ENCODE measurements at regions not wholly inside any gene's neighbourhood (a gene's known extent, or its start where the extent isn't known, plus 50 kb on each side); places are given as distances from the start of the nearest gene placed in this dataset.

- H3K27ac Mint-ChIP-seq: peak overlapping the region in 1 of 3 experiments; percentile 36
- no peaks in the 10 kb centered on the region for H3K9me3 Mint-ChIP-seq
- peak overlapping the region in 2 of 3 experiments; percentile 5 to 63 for H3K4me3 Mint-ChIP-seq
- peaks cover 10% of the 10 kb centered on the region for H3K4me1 Mint-ChIP-seq
- peak; percentile 61 to 74 (median 70) for TF ChIP-seq CTCF (IDR thresholded peaks at IDR 0.05; ENCODE audit: unreplicated experiment in 3 of 3)
- no peaks in the 10 kb centered on the region for H3K36me3 Mint-ChIP-seq (ENCODE audit: low read depth)
- H3K27me3 Mint-ChIP-seq (ENCODE audit: low read depth): no peaks in the 10 kb centered on the region
These were observed 100.8 kb downstream of the PPM1A start for GRCh38 chr14:60349663-60350365.

- H3K27me3 Mint-ChIP-seq (ENCODE audit: low read depth): no peaks in the 10 kb centered on the region
- H3K9me3 Mint-ChIP-seq: no peaks in the 10 kb centered on the region
- TF ChIP-seq CTCF (IDR thresholded peaks at IDR 0.05; ENCODE audit: unreplicated experiment in 3 of 3): no peak
- peak overlapping the region in 2 of 3 experiments; percentile 5 to 63 for H3K4me3 Mint-ChIP-seq
- peak overlapping the region in 2 of 3 experiments; percentile 23 to 36 for H3K27ac Mint-ChIP-seq
- no peaks in the 10 kb centered on the region for H3K36me3 Mint-ChIP-seq (ENCODE audit: low read depth)
- H3K4me1 Mint-ChIP-seq: peaks cover 10% of the 10 kb centered on the region
These were observed 101.3 kb downstream of the PPM1A start for GRCh38 chr14:60350366-60350720.

- Mint-ChIP-seq H3K9me3 (no peaks in the 10 kb centered on the region), H3K4me3 (no peak overlapping the region), H3K27me3 (ENCODE audit: low read depth) (no peaks in the 10 kb centered on the region), H3K36me3 (ENCODE audit: low read depth) (no peaks in the 10 kb centered on the region), H3K4me1 (peaks cover 16% of the 10 kb centered on the region), H3K27ac (no peak overlapping the region)
- TF ChIP-seq CTCF (IDR thresholded peaks at IDR 0.05; ENCODE audit: unreplicated experiment in 3 of 3): no peak
These were observed 104.4 kb downstream of the PPM1A start for GRCh38 chr14:60353420-60353819.

GRCh38 chr14:60355768-60356167 lies 106.7 kb downstream of the PPM1A start:
- H3K4me3 Mint-ChIP-seq: no peak overlapping the region
- peaks cover 5% of the 10 kb centered on the region for H3K4me1 Mint-ChIP-seq
- H3K27me3 Mint-ChIP-seq (ENCODE audit: low read depth): no peaks in the 10 kb centered on the region
- TF ChIP-seq CTCF (IDR thresholded peaks at IDR 0.05; ENCODE audit: unreplicated experiment in 3 of 3): no peak
- no peaks in the 10 kb centered on the region for H3K9me3 Mint-ChIP-seq
- no peaks in the 10 kb centered on the region for H3K36me3 Mint-ChIP-seq (ENCODE audit: low read depth)
- H3K27ac Mint-ChIP-seq: no peak overlapping the region

GRCh38 chr14:60356386-60356785 lies 107.4 kb downstream of the PPM1A start:
- H3K4me3 Mint-ChIP-seq: no peak overlapping the region
- H3K9me3 Mint-ChIP-seq: no peaks in the 10 kb centered on the region
- H3K36me3 Mint-ChIP-seq (ENCODE audit: low read depth): no peaks in the 10 kb centered on the region
- TF ChIP-seq CTCF (IDR thresholded peaks at IDR 0.05; ENCODE audit: unreplicated experiment in 3 of 3): no peak
- H3K27me3 Mint-ChIP-seq (ENCODE audit: low read depth): no peaks in the 10 kb centered on the region
- peaks cover 5% of the 10 kb centered on the region for H3K4me1 Mint-ChIP-seq
- H3K27ac Mint-ChIP-seq: no peak overlapping the region

- Mint-ChIP-seq H3K27me3 (ENCODE audit: low read depth) (no peaks in the 10 kb centered on the region), H3K9me3 (no peaks in the 10 kb centered on the region), H3K4me1 (peaks cover 5% of the 10 kb centered on the region), H3K27ac (peak overlapping the region in 1 of 3 experiments; percentile 19), H3K4me3 (no peak overlapping the region), H3K36me3 (ENCODE audit: low read depth) (no peaks in the 10 kb centered on the region)
- no peak for TF ChIP-seq CTCF (IDR thresholded peaks at IDR 0.05; ENCODE audit: unreplicated experiment in 3 of 3)
These were observed 108.0 kb downstream of the PPM1A start for GRCh38 chr14:60356906-60357550.
